ENCODE measurements at regions not wholly inside any gene's neighbourhood (a gene's known extent, or its start where the extent isn't known, plus 50 kb on each side); places are given as distances from the start of the nearest gene placed in this dataset.
"Not testable (repeated sequence)": the region's sequence is repeated elsewhere in the genome, so short reads cannot be mapped to it uniquely, and the experiment has no call there.

DNA sequence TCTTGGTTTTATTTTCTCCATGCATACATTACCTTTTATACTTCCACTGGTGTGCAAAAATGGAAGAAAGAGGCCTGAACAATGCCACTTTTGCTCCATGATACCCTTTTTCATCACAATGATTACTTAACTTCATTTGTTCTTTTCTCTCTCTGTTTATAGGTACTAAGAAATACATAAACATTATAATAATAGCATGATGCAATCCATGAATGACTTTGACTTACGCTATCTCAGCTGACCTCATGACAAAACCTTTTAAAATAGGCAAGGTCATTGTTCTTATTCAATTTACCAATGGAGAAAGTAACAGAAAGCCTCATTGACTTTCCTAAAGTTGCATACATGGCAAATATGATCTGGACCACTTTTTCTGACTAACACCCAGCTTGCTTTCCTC, 105.1 kb upstream of the ZEB1 start:
- Histone ChIP-seq H3K9me3 (no peaks in the 10 kb centered on the region), H3K27me3 (replicated peaks; ENCODE audit: control insufficient read depth, insufficient read depth, low read length) (no peaks in the 10 kb centered on the region), H3K36me3 (ENCODE audit: control insufficient read depth, insufficient read depth, low read length) (no peaks in the 10 kb centered on the region), H3K4me3 (ENCODE audit: low read depth, low read length) (no peak overlapping the region), H3K4me1 (no peaks in the 10 kb centered on the region)
- TF ChIP-seq, protein P1, sequence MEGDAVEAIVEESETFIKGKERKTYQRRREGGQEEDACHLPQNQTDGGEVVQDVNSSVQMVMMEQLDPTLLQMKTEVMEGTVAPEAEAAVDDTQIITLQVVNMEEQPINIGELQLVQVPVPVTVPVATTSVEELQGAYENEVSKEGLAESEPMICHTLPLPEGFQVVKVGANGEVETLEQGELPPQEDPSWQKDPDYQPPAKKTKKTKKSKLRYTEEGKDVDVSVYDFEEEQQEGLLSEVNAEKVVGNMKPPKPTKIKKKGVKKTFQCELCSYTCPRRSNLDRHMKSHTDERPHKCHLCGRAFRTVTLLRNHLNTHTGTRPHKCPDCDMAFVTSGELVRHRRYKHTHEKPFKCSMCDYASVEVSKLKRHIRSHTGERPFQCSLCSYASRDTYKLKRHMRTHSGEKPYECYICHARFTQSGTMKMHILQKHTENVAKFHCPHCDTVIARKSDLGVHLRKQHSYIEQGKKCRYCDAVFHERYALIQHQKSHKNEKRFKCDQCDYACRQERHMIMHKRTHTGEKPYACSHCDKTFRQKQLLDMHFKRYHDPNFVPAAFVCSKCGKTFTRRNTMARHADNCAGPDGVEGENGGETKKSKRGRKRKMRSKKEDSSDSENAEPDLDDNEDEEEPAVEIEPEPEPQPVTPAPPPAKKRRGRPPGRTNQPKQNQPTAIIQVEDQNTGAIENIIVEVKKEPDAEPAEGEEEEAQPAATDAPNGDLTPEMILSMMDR (IDR thresholded peaks at IDR 0.05; ENCODE audit: insufficient read depth in 1 of 2, low read depth in 1 of 2, low read length in 1 of 2, severe bottlenecking in 1 of 2, unreplicated experiment in 1 of 2): no peak
- intact Hi-C loops (cut with micrococcal nuclease; ENCODE audit: unreplicated experiment): no loop called here
- no peak for DNase-seq
- H3K4me3 Mint-ChIP-seq (ENCODE audit: unreplicated experiment): no peak overlapping the region
- ChIA-PET POLR2A (no interaction called here), CTCF (no interaction called here)
- H3K9me3 Mint-ChIP-seq (ENCODE audit: unreplicated experiment): no peaks in the 10 kb centered on the region
- H3K4me1 Mint-ChIP-seq (ENCODE audit: low read depth, unreplicated experiment): no peaks in the 10 kb centered on the region
- BruUV-seq (replicated peaks): no TSS peak
- H3K36me3 Mint-ChIP-seq (ENCODE audit: insufficient read depth, unreplicated experiment): no peaks in the 10 kb centered on the region
- peaks cover 13% of the 10 kb centered on the region for H3K27me3 Mint-ChIP-seq (ENCODE audit: insufficient read depth, unreplicated experiment)
- H3K27ac Mint-ChIP-seq (ENCODE audit: unreplicated experiment): no peak overlapping the region

DNA sequence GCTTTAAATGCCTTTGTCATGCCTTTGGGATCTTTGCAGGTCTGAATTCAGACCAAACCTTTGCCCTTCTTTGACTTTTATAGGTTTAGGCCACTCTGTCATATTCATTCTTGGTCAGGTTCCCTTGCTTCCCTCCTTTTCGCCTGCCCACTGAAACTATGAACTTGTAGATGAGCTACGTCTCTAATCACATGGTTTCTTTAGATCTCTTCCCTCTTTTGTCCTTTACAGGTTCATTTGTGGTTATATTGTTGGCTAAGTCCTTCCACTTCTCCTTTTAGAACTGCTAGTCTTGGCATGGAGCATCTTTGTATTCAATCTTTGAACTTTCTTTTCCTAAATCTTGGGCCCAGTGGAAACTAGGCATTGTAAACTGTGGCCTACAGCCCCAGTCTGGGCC, 104.0 kb upstream of the ZEB1 start:
- no peaks in the 10 kb centered on the region for H3K27me3 ChIP-seq (replicated peaks; ENCODE audit: control insufficient read depth, insufficient read depth, low read length)
- TF ChIP-seq, protein P1 (IDR thresholded peaks at IDR 0.05; ENCODE audit: insufficient read depth in 1 of 2, low read depth in 1 of 2, low read length in 1 of 2, severe bottlenecking in 1 of 2, unreplicated experiment in 1 of 2): no peak
- H3K27ac Mint-ChIP-seq (ENCODE audit: unreplicated experiment): no peak overlapping the region
- H3K4me1 Mint-ChIP-seq (ENCODE audit: low read depth, unreplicated experiment): no peaks in the 10 kb centered on the region
- CTCF ChIA-PET: no interaction called here
- H3K4me1 ChIP-seq: no peaks in the 10 kb centered on the region
- peaks cover 13% of the 10 kb centered on the region for H3K27me3 Mint-ChIP-seq (ENCODE audit: insufficient read depth, unreplicated experiment)
- no peaks in the 10 kb centered on the region for H3K9me3 ChIP-seq
- H3K36me3 Mint-ChIP-seq (ENCODE audit: insufficient read depth, unreplicated experiment): no peaks in the 10 kb centered on the region
- no peaks in the 10 kb centered on the region for H3K9me3 Mint-ChIP-seq (ENCODE audit: unreplicated experiment)
- no peak for DNase-seq
- H3K4me3 Mint-ChIP-seq (ENCODE audit: unreplicated experiment): no peak overlapping the region
- BruUV-seq (replicated peaks): no TSS peak
- intact Hi-C loops (cut with micrococcal nuclease; ENCODE audit: unreplicated experiment): no loop called here
- H3K36me3 ChIP-seq (ENCODE audit: control insufficient read depth, insufficient read depth, low read length): no peaks in the 10 kb centered on the region
- POLR2A ChIA-PET: no interaction called here
- H3K4me3 ChIP-seq (ENCODE audit: low read depth, low read length): no peak overlapping the region

DNA sequence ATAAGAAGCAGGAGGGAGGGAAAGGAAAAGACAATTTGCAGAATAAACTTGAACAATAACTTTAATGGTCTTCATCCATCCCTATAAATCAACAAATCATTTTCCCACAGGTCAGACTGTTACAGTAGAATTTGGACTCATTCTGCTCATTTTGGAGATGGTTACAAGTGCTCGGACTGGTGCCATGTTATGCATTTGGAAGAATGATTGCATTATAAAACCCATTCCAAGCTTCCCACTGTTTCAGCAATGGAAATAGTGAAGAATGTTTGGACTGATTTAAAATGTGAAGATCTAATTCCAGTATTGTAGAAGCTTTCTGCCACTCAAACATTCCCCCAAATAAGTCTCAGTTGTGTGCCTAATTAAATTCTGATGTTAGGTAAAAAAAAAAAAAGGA, 99.7 kb upstream of the ZEB1 start:
- H3K27me3 Mint-ChIP-seq (ENCODE audit: insufficient read depth, unreplicated experiment): peaks cover 8% of the 10 kb centered on the region
- Histone ChIP-seq H3K36me3 (ENCODE audit: control insufficient read depth, insufficient read depth, low read length) (no peaks in the 10 kb centered on the region), H3K27me3 (replicated peaks; ENCODE audit: control insufficient read depth, insufficient read depth, low read length) (no peaks in the 10 kb centered on the region), H3K4me1 (no peaks in the 10 kb centered on the region), H3K9me3 (no peaks in the 10 kb centered on the region), H3K4me3 (ENCODE audit: low read depth, low read length) (no peak overlapping the region)
- no peaks in the 10 kb centered on the region for H3K9me3 Mint-ChIP-seq (ENCODE audit: unreplicated experiment)
- ChIA-PET CTCF (no interaction called here), POLR2A (interaction anchor here (0.7 kb wide), 1 partner anchor 188 kb away, joined by 3 read pairs; the partner anchor contains the start of gene ZNF438)
- BruUV-seq (replicated peaks): no TSS peak
- no peak for DNase-seq
- H3K4me1 Mint-ChIP-seq (ENCODE audit: low read depth, unreplicated experiment): no peaks in the 10 kb centered on the region
- H3K4me3 Mint-ChIP-seq (ENCODE audit: unreplicated experiment): no peak overlapping the region
- TF ChIP-seq, protein P1 (IDR thresholded peaks at IDR 0.05; ENCODE audit: insufficient read depth in 1 of 2, low read depth in 1 of 2, low read length in 1 of 2, severe bottlenecking in 1 of 2, unreplicated experiment in 1 of 2): no peak
- H3K36me3 Mint-ChIP-seq (ENCODE audit: insufficient read depth, unreplicated experiment): no peaks in the 10 kb centered on the region
- intact Hi-C loops (cut with micrococcal nuclease; ENCODE audit: unreplicated experiment): no loop called here
- no peak overlapping the region for H3K27ac Mint-ChIP-seq (ENCODE audit: unreplicated experiment)

DNA sequence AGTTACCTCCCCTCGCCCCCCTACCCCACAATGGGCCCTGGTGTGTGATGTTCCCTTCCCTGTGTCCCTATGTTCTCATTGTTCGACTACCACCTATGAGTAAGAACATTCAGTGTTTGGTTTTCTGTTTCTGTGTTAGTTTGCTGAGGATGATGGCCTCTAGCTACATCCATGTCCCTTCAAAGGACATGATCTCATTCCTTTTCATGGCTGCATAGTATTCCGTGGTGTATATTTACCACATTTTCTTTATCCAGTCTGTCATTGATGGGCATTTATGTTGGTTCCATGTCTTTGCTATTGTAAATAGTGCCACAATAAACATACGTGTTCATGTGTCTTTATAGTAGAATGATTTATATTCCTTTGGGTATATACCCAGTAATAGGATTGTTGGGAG, 90.2 kb upstream of the ZEB1 start:
- H3K9me3 Mint-ChIP-seq (ENCODE audit: unreplicated experiment): peaks cover 11% of the 10 kb centered on the region
- H3K27me3 ChIP-seq (replicated peaks; ENCODE audit: control insufficient read depth, insufficient read depth, low read length); H3K4me3 ChIP-seq (ENCODE audit: low read depth, low read length); H3K36me3 Mint-ChIP-seq (ENCODE audit: insufficient read depth, unreplicated experiment); H3K4me1 ChIP-seq; H3K4me3 Mint-ChIP-seq (ENCODE audit: unreplicated experiment); BruUV-seq (replicated peaks); H3K36me3 ChIP-seq (ENCODE audit: control insufficient read depth, insufficient read depth, low read length); H3K9me3 ChIP-seq; DNase-seq; intact Hi-C loops (cut with micrococcal nuclease; ENCODE audit: unreplicated experiment); H3K27ac Mint-ChIP-seq (ENCODE audit: unreplicated experiment); H3K27me3 Mint-ChIP-seq (ENCODE audit: insufficient read depth, unreplicated experiment); CTCF ChIA-PET; H3K4me1 Mint-ChIP-seq (ENCODE audit: low read depth, unreplicated experiment); POLR2A ChIA-PET: not testable (repeated sequence)
